PC-3 (cell line): ENCODE measurements at regions not wholly inside any gene's neighbourhood (a gene's known extent, or its start where the extent isn't known, plus 50 kb on each side); places are given as distances from the start of the nearest gene placed in this dataset.

ENCODE experiments used
- ATAC-seq: fragments of 200-7000 bp; cut with Tn5 transposase; 2 replicates; pipeline ENCODE4 v1.9.1; 2020; ENCODE audit warnings: mild to moderate bottlenecking, moderate library complexity
- BruUV-seq: library from RNA; stranded (reverse); fragments of 400-500 nt; replicated peaks from 2 replicates; lab custom pipeline; 2021; lab: Mats Ljungman, UMichigan
- CTCF ChIA-PET: fragments of 300-600 bp; sonication (Branson Sonifier 250); formaldehyde crosslinking; loops from one replicate; lab custom pipeline; 2022; ENCODE audit warnings: antibody characterized with exemption; lab: Charles Lee
- POLR2A ChIA-PET: fragments of 300-600 bp; sonication (Branson Sonifier 250); formaldehyde crosslinking; loops from one replicate; lab custom pipeline; 2022; ENCODE audit warnings: antibody characterized with exemption; ENCODE audit not compliant: unreplicated experiment; lab: Charles Lee
- DNase-seq: peaks from one replicate; pipeline ENCODE4 v3.0.0-alpha.2; 2015
- H2AFZ ChIP-seq: fragments of 300-600 bp; sonication (generic); 2 replicates; pipeline ENCODE4 v1.6.0; 2016; ENCODE audit warnings: antibody characterized with exemption, low read length
- H3F3A ChIP-seq: fragments of 300-600 bp; sonication (generic); one replicate; pipeline ENCODE4 v1.6.0; 2017; ENCODE audit warnings: antibody characterized with exemption, low read length, control low read depth, mild to moderate bottlenecking; ENCODE audit not compliant: unreplicated experiment
- H3K27ac ChIP-seq: fragments of 300-600 bp; sonication (generic); 2 replicates; pipeline ENCODE4 v1.5.1; 2016; ENCODE audit warnings: mild to moderate bottlenecking, low read length
- H3K27me3 ChIP-seq: fragments of 300-600 bp; sonication (generic); 2 replicates; pipeline ENCODE4 v1.6.1; 2016; ENCODE audit warnings: low read length, mixed read lengths
- H3K36me3 ChIP-seq: fragments of 300-600 bp; sonication (generic); 2 replicates; pipeline ENCODE4 v1.6.1; 2016; ENCODE audit warnings: low read depth, mixed run types, low read length, mixed read lengths
- H3K4me1 ChIP-seq: fragments of 300-600 bp; sonication (generic); 2 replicates; pipeline ENCODE4 v1.5.1; 2016; ENCODE audit warnings: low read length; ENCODE audit not compliant: insufficient read depth
- H3K4me2 ChIP-seq: fragments of 300-600 bp; sonication (generic); 2 replicates; pipeline ENCODE4 v1.6.0; 2016; ENCODE audit warnings: low read length
- H3K4me3 ChIP-seq: fragments of 300-600 bp; sonication (generic); 2 replicates; pipeline ENCODE4 v1.5.1; 2016; ENCODE audit warnings: mild to moderate bottlenecking, low read length, mixed read lengths
- H3K79me2 ChIP-seq: fragments of 300-600 bp; sonication (generic); 2 replicates; pipeline ENCODE4 v1.6.1; 2017; ENCODE audit warnings: low read length, mixed read lengths
- H3K9ac ChIP-seq: fragments of 300-600 bp; sonication (generic); 2 replicates; pipeline ENCODE4 v1.6.0; 2016; ENCODE audit warnings: mild to moderate bottlenecking, low read length
- H3K9me2 ChIP-seq: fragments of 300-600 bp; sonication (generic); replicated peaks from 2 replicates; pipeline ENCODE4 v1.6.1; 2016; ENCODE audit warnings: mixed run types, low read length, mixed read lengths
- H3K9me3 ChIP-seq: fragments of 300-600 bp; sonication (generic); 2 replicates; pipeline ENCODE4 v1.6.1; 2016; ENCODE audit warnings: low read length, mixed read lengths
- H4K20me1 ChIP-seq: fragments of 300-600 bp; sonication (generic); 2 replicates; pipeline ENCODE4 v1.6.1; 2016; ENCODE audit warnings: low read length, mixed read lengths
- EZH2 ChIP-seq: fragments of 300-600 bp; sonication (generic); IDR thresholded peaks from one replicate; pipeline ENCODE4 v1.6.1; 2017; ENCODE audit warnings: antibody characterized with exemption, mild to moderate bottlenecking, low read length; ENCODE audit not compliant: unreplicated experiment
- EZH2phosphoT487 ChIP-seq: fragments of 300-600 bp; sonication (generic); IDR thresholded peaks from 2 replicates; pipeline ENCODE4 v1.6.1; 2018; ENCODE audit warnings: mild to moderate bottlenecking, antibody characterized with exemption, low read length, borderline replicate concordance
- intact Hi-C: fragments of 100-400 bp; cut with micrococcal nuclease; formaldehyde crosslinking; loops from 2 replicates; pipeline ENCODE4 v1.9.0; 2023
- TF ChIP-seq, protein P1 (sequence below): fragments of 300-600 bp; sonication (generic); conservative IDR thresholded peaks from 2 replicates; pipeline ENCODE4 v1.5.1; 2017; ENCODE audit warnings: antibody characterized with exemption, low read depth, mild to moderate bottlenecking, low read length

DNA sequence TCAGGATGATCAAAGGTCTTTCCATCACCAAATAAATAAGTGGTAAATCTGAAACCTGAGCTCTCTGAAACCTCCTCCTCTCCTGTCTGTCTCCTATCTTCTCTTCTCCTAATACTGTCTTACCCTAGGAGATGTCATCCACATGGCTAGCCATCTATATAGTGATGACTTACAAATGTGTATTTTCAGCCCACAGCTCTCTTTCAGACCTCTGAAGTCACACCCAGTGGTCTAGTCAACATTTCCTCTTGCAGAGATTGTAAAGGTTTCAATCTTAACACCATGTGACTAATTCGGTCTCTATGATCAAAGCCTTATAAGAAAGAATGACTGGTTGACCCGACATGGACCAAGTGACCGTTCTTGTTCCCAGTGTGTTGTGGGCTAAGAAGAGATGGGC, 63.1 kb upstream of the DPT start:
- Histone ChIP-seq H2AFZ (no peak overlapping the region), H3F3A (no peaks in the 10 kb centered on the region), H3K27ac (no peak overlapping the region), H3K9me2 (no peaks in the 10 kb centered on the region), H3K9ac (no peak overlapping the region), H3K9me3 (no peaks in the 10 kb centered on the region), H3K79me2 (no peaks in the 10 kb centered on the region), H3K36me3 (no peaks in the 10 kb centered on the region), H3K4me2 (no peak overlapping the region), H3K4me3 (no peak overlapping the region), H3K4me1 (no peaks in the 10 kb centered on the region), H3K27me3 (no peaks in the 10 kb centered on the region), H4K20me1 (no peaks in the 10 kb centered on the region)
- ATAC-seq (no peak), DNase-seq (no peak)
- TF ChIP-seq, protein P1, sequence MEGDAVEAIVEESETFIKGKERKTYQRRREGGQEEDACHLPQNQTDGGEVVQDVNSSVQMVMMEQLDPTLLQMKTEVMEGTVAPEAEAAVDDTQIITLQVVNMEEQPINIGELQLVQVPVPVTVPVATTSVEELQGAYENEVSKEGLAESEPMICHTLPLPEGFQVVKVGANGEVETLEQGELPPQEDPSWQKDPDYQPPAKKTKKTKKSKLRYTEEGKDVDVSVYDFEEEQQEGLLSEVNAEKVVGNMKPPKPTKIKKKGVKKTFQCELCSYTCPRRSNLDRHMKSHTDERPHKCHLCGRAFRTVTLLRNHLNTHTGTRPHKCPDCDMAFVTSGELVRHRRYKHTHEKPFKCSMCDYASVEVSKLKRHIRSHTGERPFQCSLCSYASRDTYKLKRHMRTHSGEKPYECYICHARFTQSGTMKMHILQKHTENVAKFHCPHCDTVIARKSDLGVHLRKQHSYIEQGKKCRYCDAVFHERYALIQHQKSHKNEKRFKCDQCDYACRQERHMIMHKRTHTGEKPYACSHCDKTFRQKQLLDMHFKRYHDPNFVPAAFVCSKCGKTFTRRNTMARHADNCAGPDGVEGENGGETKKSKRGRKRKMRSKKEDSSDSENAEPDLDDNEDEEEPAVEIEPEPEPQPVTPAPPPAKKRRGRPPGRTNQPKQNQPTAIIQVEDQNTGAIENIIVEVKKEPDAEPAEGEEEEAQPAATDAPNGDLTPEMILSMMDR: no peak
- TF ChIP-seq EZH2phosphoT487: no peak
- TF ChIP-seq EZH2: no peak
- ChIA-PET CTCF (no interaction called here), POLR2A (no interaction called here)
- intact Hi-C loops: no loop called here
- BruUV-seq: no TSS peak

DNA sequence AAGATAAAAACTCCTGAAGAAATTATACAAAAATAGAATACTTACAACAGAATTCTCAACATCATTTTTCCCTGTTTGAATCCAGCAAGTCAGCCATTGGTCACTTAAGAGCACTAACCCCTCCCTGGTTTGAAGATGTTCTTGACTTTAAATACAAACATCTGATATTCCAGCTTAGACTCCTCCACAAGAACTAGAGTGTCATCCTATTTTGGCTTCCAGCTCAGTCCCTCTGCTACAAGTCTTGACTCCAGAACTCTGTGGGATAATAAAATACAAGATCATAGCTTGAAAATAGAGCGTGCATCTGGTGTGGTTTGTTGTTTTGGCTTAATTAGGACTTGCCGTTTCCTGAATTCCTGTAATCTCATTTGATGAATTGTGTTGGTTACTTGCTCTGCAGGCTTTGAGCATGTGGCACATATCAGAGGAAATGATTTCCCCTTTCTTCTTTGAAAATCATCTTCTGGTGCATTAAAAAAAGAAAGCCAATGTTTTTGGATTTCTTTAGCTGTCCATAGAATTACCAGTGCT, 63.7 kb upstream of the DPT start:
- Histone ChIP-seq H3K9me3 (no peaks in the 10 kb centered on the region), H3K79me2 (no peaks in the 10 kb centered on the region), H3K4me1 (no peaks in the 10 kb centered on the region), H3K27ac (no peak overlapping the region), H3K9me2 (no peaks in the 10 kb centered on the region), H2AFZ (no peak overlapping the region), H4K20me1 (no peaks in the 10 kb centered on the region), H3K36me3 (no peaks in the 10 kb centered on the region), H3K27me3 (no peaks in the 10 kb centered on the region), H3K4me2 (no peak overlapping the region), H3F3A (no peaks in the 10 kb centered on the region), H3K4me3 (no peak overlapping the region), H3K9ac (no peak overlapping the region)
- no peak for TF ChIP-seq EZH2phosphoT487
- TF ChIP-seq EZH2: no peak
- TF ChIP-seq, protein P1: no peak
- CTCF ChIA-PET: no interaction called here
- POLR2A ChIA-PET: no interaction called here
- DNase-seq (no peak), ATAC-seq (no peak)
- no TSS peak for BruUV-seq
- intact Hi-C loops: no loop called here

- TF ChIP-seq EZH2 (no peak), EZH2phosphoT487 (no peak)
- TF ChIP-seq, protein P1: no peak
- Histone ChIP-seq H3K9me3 (no peaks in the 10 kb centered on the region), H3K9me2 (no peaks in the 10 kb centered on the region), H3K27me3 (no peaks in the 10 kb centered on the region), H3K4me3 (no peak overlapping the region), H3K79me2 (no peaks in the 10 kb centered on the region), H3K9ac (no peak overlapping the region), H3K4me2 (no peak overlapping the region), H3K36me3 (no peaks in the 10 kb centered on the region), H3K27ac (no peak overlapping the region), H3F3A (no peaks in the 10 kb centered on the region), H2AFZ (no peak overlapping the region), H3K4me1 (no peaks in the 10 kb centered on the region), H4K20me1 (no peaks in the 10 kb centered on the region)
- intact Hi-C loops: no loop called here
- ATAC-seq (no peak), DNase-seq (no peak)
- no TSS peak for BruUV-seq
- CTCF ChIA-PET: no interaction called here
- POLR2A ChIA-PET: no interaction called here
These were observed 65.1 kb upstream of the DPT start for GRCh38 chr1:168794057-168794456.
